OCI-LY7 (cell line): ENCODE measurements at regions not wholly inside any gene's neighbourhood (a gene's known extent, or its start where the extent isn't known, plus 50 kb on each side); places are given as distances from the start of the nearest gene placed in this dataset.

ENCODE experiments used
- CTCF ChIP-seq: fragments of 200-600 bp; sonication (generic); conservative IDR thresholded peaks from 2 replicates; pipeline ENCODE4 v1.5.1; 2014; ENCODE audit warnings: mild to moderate bottlenecking, antibody characterized with exemption, low read length, moderate library complexity, mixed read lengths
- EZH2phosphoT487 ChIP-seq: fragments of 200-600 bp; sonication (generic); IDR thresholded peaks from 2 replicates; pipeline ENCODE4 v1.6.1; 2018; ENCODE audit warnings: low read depth, borderline replicate concordance, mild to moderate bottlenecking, mixed run types, antibody characterized with exemption, low read length, moderate library complexity, mixed read lengths

GRCh38 chr1:22207511-22208267 is 64.8 kb upstream of the WNT4 start:
- TF ChIP-seq EZH2phosphoT487 (no peak), CTCF (no peak)
